K562 (cell line): ENCODE measurements at regions not wholly inside any gene's neighbourhood (a gene's known extent, or its start where the extent isn't known, plus 50 kb on each side); places are given as distances from the start of the nearest gene placed in this dataset.

Source experiments
- BRCA1 ChIP-seq, 2 experiments: fragments of 450-650 bp in 1 of 2; sonication (generic) in 1 of 2; formaldehyde crosslinking in 1 of 2; IDR thresholded peaks; 2 replicates each; pipeline versions ENCODE4 v1.5.0 to v1.6.1; 2017 to 2020; ENCODE audit warnings: mild to moderate bottlenecking in 1 of 2, missing genetic modification reagents in 1 of 2
- CHD7 ChIP-seq: fragments of 200-600 bp; sonication (generic); IDR thresholded peaks from one replicate; pipeline ENCODE4 v1.6.1; 2012; ENCODE audit warnings: mild to moderate bottlenecking, low read depth, low read length, inconsistent platforms
- MIER1 ChIP-seq: fragments of 450-650 bp; IDR thresholded peaks from 2 replicates; pipeline ENCODE4 v1.6.1; 2016; ENCODE audit warnings: antibody characterized with exemption, mild to moderate bottlenecking, low read depth
- NR2C1 ChIP-seq, 2 experiments: fragments of 450-650 bp; IDR thresholded peaks; 2 replicates each; pipeline ENCODE4 v1.6.1; 2017; ENCODE audit warnings: mild to moderate bottlenecking in 2 of 2, antibody characterized with exemption in 1 of 2, inconsistent platforms in 1 of 2, missing compliant biosample characterization in 1 of 2, missing genetic modification characterization in 1 of 2
- VEZF1 ChIP-seq: fragments of 200-800 bp; sonication (Bioruptor generic); IDR thresholded peaks from 2 replicates; pipeline ENCODE4 v1.6.1; 2017; ENCODE audit warnings: missing genetic modification characterization, missing compliant biosample characterization
- ZBTB9 ChIP-seq: fragments of 450-650 bp; formaldehyde crosslinking; IDR thresholded peaks from 2 replicates; pipeline ENCODE4 v1.4.0; 2020; ENCODE audit warnings: mild to moderate bottlenecking, moderate library complexity
- TF ChIP-seq, protein P1 (sequence below): fragments of 450-650 bp; IDR thresholded peaks from 2 replicates; pipeline ENCODE4 v1.6.1; 2017; ENCODE audit warnings: antibody characterized with exemption, mild to moderate bottlenecking

DNA sequence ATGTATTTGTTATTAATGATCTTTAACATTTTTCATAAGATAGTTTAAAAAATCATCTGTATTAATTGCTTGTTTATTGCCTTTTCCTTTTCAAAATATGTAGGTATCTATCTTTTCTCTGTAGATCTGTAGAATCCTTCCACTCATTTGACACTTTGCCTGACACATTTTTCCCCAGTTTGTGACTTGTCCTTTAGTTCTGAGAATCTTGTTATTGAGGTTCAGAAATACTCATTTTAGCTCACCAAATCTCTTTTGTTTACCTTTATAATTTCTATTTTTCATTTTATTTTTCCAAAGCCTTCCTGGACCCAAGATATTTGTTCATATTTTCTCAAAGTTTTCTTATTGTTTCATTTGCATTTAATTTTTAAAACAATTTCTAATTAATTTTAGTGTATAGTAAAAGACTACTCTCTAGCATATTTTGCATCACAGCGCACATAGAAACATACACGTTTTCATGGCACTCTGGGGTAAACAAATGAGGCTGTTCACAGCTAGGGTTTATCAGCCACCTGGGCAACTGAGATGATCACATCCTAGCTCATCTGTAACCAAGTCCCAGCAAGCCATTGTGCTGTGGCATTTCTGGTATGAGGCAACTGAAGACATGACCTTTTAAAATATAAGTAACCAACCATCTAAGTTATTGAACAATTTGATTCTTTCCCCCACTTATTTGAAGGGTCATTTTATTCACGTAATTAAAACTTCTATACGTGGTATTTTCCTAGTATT, 275.7 kb downstream of the ADGB start (continued):
- TF ChIP-seq CHD7: no peak
- TF ChIP-seq MIER1: no peak
- 0 out of 2 replicates have a peak, but pooled peaks have one; percentile 11 for TF ChIP-seq NR2C1 (IDR thresholded peaks at IDR 0.05)
- TF ChIP-seq NR2C1 (tag; IDR thresholded peaks at IDR 0.05): no peak
- TF ChIP-seq ZBTB9 (CRISPR knock-in tag): no peak
- TF ChIP-seq VEZF1 (CRISPR knock-in tag): no peak
- no peak for TF ChIP-seq BRCA1 (IDR thresholded peaks at IDR 0.05)
- no peak for TF ChIP-seq BRCA1 (CRISPR knock-in tag; IDR thresholded peaks at IDR 0.05)
- TF ChIP-seq, protein P1, sequence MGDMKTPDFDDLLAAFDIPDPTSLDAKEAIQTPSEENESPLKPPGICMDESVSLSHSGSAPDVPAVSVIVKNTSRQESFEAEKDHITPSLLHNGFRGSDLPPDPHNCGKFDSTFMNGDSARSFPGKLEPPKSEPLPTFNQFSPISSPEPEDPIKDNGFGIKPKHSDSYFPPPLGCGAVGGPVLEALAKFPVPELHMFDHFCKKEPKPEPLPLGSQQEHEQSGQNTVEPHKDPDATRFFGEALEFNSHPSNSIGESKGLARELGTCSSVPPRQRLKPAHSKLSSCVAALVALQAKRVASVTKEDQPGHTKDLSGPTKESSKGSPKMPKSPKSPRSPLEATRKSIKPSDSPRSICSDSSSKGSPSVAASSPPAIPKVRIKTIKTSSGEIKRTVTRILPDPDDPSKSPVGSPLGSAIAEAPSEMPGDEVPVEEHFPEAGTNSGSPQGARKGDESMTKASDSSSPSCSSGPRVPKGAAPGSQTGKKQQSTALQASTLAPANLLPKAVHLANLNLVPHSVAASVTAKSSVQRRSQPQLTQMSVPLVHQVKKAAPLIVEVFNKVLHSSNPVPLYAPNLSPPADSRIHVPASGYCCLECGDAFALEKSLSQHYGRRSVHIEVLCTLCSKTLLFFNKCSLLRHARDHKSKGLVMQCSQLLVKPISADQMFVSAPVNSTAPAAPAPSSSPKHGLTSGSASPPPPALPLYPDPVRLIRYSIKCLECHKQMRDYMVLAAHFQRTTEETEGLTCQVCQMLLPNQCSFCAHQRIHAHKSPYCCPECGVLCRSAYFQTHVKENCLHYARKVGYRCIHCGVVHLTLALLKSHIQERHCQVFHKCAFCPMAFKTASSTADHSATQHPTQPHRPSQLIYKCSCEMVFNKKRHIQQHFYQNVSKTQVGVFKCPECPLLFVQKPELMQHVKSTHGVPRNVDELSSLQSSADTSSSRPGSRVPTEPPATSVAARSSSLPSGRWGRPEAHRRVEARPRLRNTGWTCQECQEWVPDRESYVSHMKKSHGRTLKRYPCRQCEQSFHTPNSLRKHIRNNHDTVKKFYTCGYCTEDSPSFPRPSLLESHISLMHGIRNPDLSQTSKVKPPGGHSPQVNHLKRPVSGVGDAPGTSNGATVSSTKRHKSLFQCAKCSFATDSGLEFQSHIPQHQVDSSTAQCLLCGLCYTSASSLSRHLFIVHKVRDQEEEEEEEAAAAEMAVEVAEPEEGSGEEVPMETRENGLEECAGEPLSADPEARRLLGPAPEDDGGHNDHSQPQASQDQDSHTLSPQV: peak; percentile 63; the same call in 1 of the 2 replicates
